Mucosa of stomach (tissue), 1 donor: ENCODE measurements at regions not wholly inside any gene's neighbourhood (a gene's known extent, or its start where the extent isn't known, plus 50 kb on each side); places are given as distances from the start of the nearest gene placed in this dataset.
"Not testable (repeated sequence)": the region's sequence is repeated elsewhere in the genome, so short reads cannot be mapped to it uniquely, and the experiment has no call there.

Experiments
- H3K27me3 ChIP-seq: one replicate; pipeline ENCODE4 v1.7.0; 2013; ENCODE audit warnings: mild to moderate bottlenecking, low read length; ENCODE audit not compliant: control insufficient read depth, insufficient read depth
- H3K36me3 ChIP-seq: one replicate; pipeline ENCODE4 v1.7.0; 2013; ENCODE audit warnings: low read length; ENCODE audit not compliant: control insufficient read depth, insufficient read depth
- H3K4me1 ChIP-seq: one replicate; pipeline ENCODE4 v1.7.0; 2013; ENCODE audit warnings: mild to moderate bottlenecking, low read length; ENCODE audit not compliant: control insufficient read depth, insufficient read depth
- H3K4me3 ChIP-seq: one replicate; pipeline ENCODE4 v1.7.0; 2013; ENCODE audit warnings: low read length
- H3K9ac ChIP-seq: one replicate; pipeline ENCODE4 v1.7.0; 2013; ENCODE audit warnings: mild to moderate bottlenecking, low read length, moderate library complexity
- H3K9me3 ChIP-seq: one replicate; pipeline ENCODE4 v1.7.0; 2013; ENCODE audit warnings: mild to moderate bottlenecking, low read length, moderate library complexity; ENCODE audit not compliant: control insufficient read depth
- donor health status: Pancreatic carcinoma.

DNA sequence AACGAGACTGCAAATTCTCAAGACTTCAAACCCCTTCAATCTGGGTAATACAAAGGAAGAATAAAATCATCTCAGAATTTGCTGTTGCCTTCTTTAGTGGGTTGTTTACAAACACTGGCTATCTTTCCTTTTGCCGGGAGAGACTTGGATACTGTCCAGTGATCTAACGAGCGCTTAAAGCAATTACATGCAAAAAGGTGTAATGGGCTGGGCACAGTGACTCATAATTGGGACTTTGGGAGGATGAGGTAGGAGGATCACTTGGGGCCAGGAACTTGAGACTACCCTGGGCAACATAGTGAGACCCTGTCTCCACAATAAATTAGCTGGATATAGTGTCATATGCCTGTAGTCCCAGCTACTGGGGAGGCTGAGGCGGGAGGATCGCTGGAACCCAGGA lies 52.2 kb upstream of the DEFB108B start:
- H3K9ac ChIP-seq, H3K4me3 ChIP-seq, H3K9me3 ChIP-seq, H3K4me1 ChIP-seq, H3K27me3 ChIP-seq, H3K36me3 ChIP-seq: not testable (repeated sequence)

DNA sequence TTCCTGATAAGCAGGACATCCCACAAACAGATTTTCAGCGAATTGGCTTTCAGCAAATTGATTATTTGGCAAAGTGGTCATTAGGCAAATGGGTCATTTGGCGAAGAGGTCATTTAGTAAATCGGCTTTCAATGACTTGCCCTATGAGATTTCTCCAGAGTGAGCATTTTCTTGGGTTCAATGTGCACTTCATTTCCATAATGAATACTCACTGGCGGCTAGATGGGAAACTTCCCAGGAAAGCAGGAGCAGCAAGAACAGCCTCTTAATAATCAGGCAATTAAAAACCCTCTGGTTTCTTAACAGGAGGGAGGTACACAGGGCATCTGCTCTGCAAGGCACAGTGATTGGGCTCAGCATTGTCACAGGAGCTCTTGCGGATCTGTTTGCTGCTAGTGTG lies 51.5 kb upstream of the DEFB108B start:
- H3K4me3 ChIP-seq, H3K4me1 ChIP-seq, H3K9ac ChIP-seq, H3K9me3 ChIP-seq, H3K27me3 ChIP-seq, H3K36me3 ChIP-seq: not testable (repeated sequence)

DNA sequence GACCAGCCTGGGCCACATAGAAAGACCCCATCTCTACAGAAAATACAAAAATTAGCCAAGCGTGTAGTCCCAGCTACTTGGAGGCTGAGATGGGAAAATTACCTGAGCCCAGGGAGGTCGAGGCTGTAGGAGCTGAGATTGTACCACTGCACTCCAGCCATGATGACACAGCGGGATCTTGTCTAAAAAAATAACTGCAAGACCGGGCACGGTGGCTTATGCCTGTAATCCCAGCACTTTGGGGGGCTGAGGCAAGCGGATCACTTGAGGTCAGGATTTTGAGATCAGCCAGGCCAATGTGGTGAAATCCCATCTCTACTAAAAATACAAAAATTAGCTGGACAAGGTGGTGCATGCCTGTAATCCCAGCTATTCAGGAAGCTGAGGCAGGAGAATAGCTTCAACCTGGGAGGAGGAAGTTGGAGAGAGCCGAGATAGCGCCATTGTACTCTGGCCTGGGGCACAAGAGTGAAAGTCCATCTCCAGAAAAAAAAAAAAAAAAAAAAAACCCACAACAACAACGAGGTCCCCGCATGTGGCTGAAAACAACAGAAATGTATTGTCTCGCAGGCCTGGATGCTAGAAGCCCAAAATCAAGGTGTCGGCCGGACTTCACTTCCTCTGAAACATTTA lies 50.7 kb upstream of the DEFB108B start:
- not testable (repeated sequence) for H3K4me3 ChIP-seq, H3K4me1 ChIP-seq, H3K9me3 ChIP-seq, H3K27me3 ChIP-seq, H3K36me3 ChIP-seq, H3K9ac ChIP-seq

DNA sequence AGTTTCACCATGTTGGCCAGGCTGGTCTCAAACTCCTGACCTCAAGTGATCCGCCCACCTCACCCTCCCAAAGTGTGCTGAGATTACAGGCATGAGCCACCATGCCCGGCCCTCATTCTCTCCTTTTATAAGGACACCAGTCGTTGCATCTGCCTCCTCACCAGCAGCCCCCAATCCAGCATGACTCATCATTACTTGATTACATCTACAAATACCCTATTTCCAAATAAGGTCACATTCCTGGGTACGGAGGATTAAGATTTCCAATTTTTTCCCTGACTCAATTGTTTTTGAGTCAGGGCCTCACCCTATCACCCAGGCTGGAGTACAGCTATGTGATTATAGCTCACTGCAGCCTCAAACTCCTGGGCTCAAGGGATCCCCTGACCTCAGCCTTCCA lies 49.8 kb upstream of the DEFB108B start:
- not testable (repeated sequence) for H3K9me3 ChIP-seq, H3K9ac ChIP-seq, H3K4me3 ChIP-seq, H3K36me3 ChIP-seq, H3K4me1 ChIP-seq, H3K27me3 ChIP-seq
